GM18951 (cell line): ENCODE measurements at regions not wholly inside any gene's neighbourhood (a gene's known extent, or its start where the extent isn't known, plus 50 kb on each side); places are given as distances from the start of the nearest gene placed in this dataset.

Source experiments
- POLR2A ChIP-seq: IDR thresholded peaks from 4 replicates; pipeline ENCODE4 v1.6.1; 2011; ENCODE audit warnings: mild to moderate bottlenecking; ENCODE audit not compliant: insufficient read length, insufficient read depth; ENCODE audit errors: extremely low read depth
- in situ Hi-C: fragments of 300-500 bp; cut with MboI; formaldehyde crosslinking; loops from one replicate; pipeline ENCODE4 v1.12.0; 2022; ENCODE audit warnings: low sequenced_read_pairs, mixed read lengths, inconsistent platforms; ENCODE audit not compliant: unreplicated experiment

- no peak for TF ChIP-seq POLR2A
- in situ Hi-C loops = no loop called here
Observed at GRCh38 chr5:103373597-103374472, 115.3 kb downstream of the MACIR start.

DNA sequence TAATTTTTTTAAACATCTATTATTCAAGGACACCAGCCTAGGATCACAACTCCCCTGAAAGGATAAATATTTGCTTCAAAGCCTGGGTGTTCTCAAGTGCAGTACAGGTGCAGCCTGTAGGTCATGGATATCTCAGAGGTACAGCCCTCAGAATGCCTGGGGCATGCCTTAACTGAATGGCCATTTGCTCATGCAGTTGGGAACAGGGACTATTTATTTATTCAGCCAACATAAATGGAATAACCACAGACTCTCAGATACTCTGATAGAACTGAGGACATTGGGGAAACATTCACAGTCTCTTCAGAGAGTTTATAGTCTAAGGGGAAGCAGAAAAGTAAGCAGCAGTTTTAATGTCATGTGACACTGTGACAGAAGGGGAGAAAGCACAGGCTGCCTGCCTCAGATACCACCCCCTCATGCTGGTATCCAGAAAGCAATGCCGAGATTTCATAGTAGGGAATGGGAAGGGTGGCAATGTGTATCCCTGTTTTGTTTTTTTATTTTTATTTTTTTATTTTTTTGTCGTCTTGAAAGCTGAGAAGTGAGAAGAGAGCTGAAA lies 112.6 kb downstream of the MACIR start:
- in situ Hi-C loops = no loop called here
- no peak for TF ChIP-seq POLR2A

GRCh38 chr5:103369125-103370120 lies 110.9 kb downstream of the MACIR start:
- in situ Hi-C loops = no loop called here
- no peak for TF ChIP-seq POLR2A

GRCh38 chr5:103367702-103368101 lies 109.1 kb downstream of the MACIR start:
- TF ChIP-seq POLR2A = no peak
- in situ Hi-C loops = no loop called here

DNA sequence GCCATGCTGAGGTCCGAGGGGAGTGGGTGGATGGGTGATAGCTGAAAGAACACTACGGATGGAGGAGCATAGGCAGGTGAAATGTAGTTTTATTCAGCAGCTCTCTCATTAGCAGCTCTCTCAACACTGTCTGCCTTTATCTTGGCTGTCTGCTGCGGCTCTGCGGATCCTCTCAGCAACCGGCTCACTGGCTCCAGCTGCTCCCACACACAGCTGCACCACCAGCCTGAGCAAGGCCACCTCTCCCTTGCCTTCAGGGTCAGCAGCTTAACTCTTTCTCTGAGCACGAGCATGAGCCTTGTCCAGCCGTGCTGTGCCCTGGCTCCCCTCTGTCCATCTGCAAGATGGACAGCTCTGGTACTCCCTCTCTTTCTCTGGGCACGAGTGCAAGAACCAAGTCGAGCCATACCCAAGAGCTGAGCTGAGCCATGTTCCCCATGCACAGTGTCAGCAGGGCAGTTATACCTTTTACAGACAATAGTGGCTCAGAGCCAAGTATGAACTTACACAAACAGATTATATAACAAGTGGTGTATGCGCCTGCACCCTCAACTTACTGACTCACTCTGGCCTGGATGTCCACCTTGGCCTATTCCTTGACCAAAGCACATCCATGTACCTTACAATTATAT lies 108.5 kb downstream of the MACIR start:
- in situ Hi-C loops = no loop called here
- no peak for TF ChIP-seq POLR2A

DNA sequence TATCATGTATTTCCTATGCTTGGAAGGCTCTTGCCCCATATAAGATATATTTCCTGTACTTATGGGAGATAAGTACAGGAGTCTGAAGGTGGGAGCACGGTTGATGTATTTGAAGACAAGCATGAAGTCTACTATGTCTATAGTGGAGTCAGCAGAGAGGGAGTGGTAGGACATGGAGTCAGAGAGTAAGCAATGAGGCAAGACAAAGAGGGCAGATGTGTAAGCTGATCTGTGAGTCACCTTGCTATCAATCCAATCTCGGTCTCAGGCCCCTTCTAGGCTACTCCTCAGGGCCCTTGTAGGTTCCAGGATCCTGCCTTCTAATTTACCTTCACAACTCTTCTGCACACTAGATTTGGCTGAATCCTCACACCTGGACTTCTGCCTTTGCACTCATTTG lies 105.5 kb downstream of the MACIR start:
- no peak for TF ChIP-seq POLR2A
- in situ Hi-C loops = no loop called here

DNA sequence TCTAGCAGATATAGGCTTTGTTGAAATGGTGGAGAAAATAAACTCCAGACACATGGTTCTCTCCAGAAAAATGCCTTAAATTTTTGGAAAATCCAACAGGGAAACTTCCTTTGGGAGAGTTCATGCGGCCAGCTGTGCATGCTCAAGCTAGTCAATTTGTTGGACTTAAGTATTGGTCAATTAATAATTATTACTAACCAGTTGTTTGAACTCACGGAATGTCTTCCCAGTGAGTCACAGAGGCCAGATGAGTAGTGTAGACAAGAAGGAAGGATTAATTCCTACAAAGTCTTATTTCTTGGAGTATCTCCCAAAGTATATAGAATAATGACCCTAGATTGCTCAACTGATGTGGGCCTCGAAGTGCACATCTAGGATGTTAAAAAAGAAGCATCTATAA lies 103.6 kb downstream of the MACIR start:
- in situ Hi-C loops = no loop called here

GRCh38 chr5:103360475-103360874 lies 101.9 kb downstream of the MACIR start:
- no peak for TF ChIP-seq POLR2A
- in situ Hi-C loops = no loop called here

More for the DNA sequence above, 103.6 kb downstream of the MACIR start:
- TF ChIP-seq POLR2A = no peak

GRCh38 chr5:103358305-103358995 lies 99.9 kb downstream of the MACIR start:
- TF ChIP-seq POLR2A = no peak
- in situ Hi-C loops = no loop called here

DNA sequence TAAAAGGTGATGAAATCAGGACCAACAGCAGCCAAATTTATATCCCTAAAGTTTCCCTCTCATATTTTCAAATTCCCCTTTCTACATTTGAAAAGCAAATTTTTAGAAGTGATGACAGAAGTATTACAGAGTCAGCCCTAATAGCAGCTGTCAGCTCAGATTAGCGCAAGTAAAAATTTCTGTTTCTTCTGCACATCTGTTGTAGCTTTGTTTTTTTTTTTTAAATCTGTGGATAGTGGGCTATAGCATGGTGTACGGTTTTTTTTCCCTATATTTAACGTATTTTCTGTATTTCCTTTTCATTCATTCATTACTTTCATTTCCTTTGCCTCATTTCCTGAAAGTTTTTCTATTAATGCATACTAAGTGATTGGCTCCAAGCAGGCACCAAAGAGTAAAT lies 99.1 kb downstream of the MACIR start:
- in situ Hi-C loops = no loop called here

GRCh38 chr5:103356350-103357091 lies 98.0 kb downstream of the MACIR start:
- in situ Hi-C loops = no loop called here
- TF ChIP-seq POLR2A = no peak

More for the DNA sequence above, 99.1 kb downstream of the MACIR start:
- no peak for TF ChIP-seq POLR2A

DNA sequence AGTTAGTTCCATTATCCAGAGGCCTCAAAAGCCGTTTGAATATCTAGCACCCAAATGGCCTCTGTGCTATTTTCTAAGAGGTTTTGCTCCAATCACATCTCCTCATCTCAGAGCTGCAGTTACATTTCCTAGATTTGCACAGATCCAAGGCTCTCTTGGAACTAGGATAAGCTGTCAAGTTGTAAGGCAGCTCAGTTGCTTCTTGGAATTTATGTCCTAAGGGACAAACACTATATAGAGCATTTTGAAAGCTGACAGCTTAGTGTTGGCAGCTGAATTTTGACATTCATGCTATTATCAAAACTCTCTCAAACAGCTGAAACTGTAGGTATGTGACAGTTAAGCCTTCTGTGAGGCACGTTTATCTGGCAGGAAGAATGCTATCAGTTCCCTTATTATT lies 97.0 kb downstream of the MACIR start:
- in situ Hi-C loops = no loop called here
- no peak for TF ChIP-seq POLR2A

- in situ Hi-C loops = no loop called here
Observed at GRCh38 chr5:103354446-103354845, 95.9 kb downstream of the MACIR start.

More at GRCh38 chr5:103354446-103354845, 95.9 kb downstream of the MACIR start:
- no peak for TF ChIP-seq POLR2A
